HG02798 (cell line): ENCODE measurements at regions not wholly inside any gene's neighbourhood (a gene's known extent, or its start where the extent isn't known, plus 50 kb on each side); places are given as distances from the start of the nearest gene placed in this dataset.
"Not testable (repeated sequence)": the region's sequence is repeated elsewhere in the genome, so short reads cannot be mapped to it uniquely, and the experiment has no call there.

Source experiments
- ATAC-seq: cut with Tn5 transposase; IDR thresholded peaks from one replicate; pipeline ENCODE4 v1.9.1; 2021; ENCODE audit warnings: mild to moderate bottlenecking; ENCODE audit not compliant: unreplicated experiment, poor library complexity

- not testable (repeated sequence) for ATAC-seq
Measured at GRCh38 chr6:85908120-85908519, 265.4 kb upstream of the SYNCRIP start.

- no peak for ATAC-seq
Measured at GRCh38 chr6:85892346-85892745, 249.7 kb upstream of the SYNCRIP start.

GRCh38 chr6:85887461-85887860 is 244.8 kb upstream of the SYNCRIP start:
- ATAC-seq: no peak

DNA sequence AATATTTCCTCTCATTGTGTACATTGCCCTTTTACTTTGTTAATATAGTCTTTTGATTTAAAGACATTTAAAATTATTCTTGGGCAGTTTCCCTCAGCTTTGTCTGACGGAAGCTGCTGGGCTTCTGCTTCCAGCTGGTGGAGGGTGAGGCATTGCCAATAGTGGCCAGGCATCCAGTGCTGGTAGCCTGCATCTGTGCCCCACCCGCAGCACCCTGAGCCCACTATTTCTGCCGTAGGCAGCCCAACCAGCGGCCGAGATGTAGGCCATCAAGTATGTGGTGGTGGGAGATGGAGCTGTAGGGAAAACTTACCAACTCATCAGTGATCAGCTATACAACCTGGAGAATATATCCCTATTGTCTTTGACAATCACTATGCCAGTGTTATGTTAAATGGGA is 226.0 kb upstream of the SYNCRIP start:
- no peak for ATAC-seq

DNA sequence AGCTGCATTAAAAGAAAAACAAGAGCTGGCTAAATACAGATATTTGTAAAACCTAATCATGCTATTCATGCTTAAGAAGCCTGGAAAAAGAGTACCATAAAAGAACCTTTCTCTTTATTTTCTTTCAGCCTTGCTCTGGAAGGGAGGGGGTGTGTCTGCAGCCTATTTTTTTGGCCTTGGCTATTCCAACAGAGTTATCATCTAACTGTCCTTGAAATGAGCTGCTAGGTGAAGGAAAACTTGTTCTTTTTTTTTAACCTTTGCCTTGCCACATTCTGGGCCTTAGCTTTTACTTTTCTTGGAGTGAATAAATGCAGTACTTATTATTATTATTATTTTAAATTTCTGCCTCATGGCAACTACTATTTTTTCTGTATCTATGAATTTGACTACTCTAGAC is 224.9 kb upstream of the SYNCRIP start:
- ATAC-seq: no peak

DNA sequence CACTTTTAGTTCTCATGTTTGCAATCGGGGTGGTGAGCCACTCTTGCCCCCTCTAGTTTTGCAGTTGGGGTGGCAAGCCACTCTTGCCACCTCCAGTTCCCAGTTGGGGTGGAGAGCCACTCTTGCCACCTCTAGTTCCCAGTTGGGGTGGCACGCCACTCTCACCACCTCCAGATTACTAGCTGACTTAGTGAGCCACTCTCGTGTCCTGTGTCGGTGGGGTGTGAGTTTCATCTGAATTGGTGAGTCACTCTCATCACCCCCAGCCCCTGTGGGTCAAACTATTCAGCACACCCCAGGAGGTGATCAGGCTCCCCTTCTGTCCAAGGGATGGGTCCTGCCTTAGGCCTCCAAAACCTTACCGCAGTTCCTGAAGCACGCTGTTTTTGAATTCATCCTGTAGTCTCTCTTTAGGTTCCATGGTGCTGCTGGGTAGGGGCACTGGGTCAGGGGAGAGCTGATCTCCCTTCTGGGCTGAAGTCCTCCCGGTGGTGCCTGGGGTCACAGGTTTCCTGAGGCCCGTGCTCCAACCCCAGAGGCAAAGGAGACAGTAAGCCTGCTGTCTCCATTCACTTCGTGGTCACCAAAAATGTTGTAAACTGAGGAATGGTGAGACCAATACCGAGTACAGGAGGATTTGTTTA is 224.2 kb upstream of the SYNCRIP start:
- no peak for ATAC-seq

- no peak for ATAC-seq
Measured at GRCh38 chr6:85866370-85866730, 223.7 kb upstream of the SYNCRIP start.

- ATAC-seq: peak; percentile 78
Measured at GRCh38 chr6:85865420-85866369, 223.0 kb upstream of the SYNCRIP start.

- no peak for ATAC-seq
Measured at GRCh38 chr6:85864453-85865401, 222.0 kb upstream of the SYNCRIP start.

DNA sequence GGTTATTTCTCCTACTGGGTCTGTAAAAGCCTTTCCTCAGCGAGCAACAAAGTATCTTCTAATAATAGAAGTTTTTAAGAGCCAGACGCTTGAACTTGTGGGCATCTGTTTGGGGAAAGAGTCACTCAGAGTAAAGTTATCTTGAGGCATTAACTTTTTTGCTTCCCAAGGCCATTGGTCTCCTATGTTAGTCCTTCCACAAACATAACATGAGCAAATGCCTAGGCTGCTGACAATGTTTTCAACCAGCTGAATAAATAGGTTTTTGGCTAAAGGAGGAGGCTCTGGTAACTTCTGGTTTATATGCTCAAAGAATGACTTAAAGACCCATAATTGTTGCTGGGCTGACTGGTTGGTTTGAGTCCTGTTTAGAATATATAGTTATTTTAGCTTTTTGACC is 213.5 kb upstream of the SYNCRIP start:
- no peak for ATAC-seq

DNA sequence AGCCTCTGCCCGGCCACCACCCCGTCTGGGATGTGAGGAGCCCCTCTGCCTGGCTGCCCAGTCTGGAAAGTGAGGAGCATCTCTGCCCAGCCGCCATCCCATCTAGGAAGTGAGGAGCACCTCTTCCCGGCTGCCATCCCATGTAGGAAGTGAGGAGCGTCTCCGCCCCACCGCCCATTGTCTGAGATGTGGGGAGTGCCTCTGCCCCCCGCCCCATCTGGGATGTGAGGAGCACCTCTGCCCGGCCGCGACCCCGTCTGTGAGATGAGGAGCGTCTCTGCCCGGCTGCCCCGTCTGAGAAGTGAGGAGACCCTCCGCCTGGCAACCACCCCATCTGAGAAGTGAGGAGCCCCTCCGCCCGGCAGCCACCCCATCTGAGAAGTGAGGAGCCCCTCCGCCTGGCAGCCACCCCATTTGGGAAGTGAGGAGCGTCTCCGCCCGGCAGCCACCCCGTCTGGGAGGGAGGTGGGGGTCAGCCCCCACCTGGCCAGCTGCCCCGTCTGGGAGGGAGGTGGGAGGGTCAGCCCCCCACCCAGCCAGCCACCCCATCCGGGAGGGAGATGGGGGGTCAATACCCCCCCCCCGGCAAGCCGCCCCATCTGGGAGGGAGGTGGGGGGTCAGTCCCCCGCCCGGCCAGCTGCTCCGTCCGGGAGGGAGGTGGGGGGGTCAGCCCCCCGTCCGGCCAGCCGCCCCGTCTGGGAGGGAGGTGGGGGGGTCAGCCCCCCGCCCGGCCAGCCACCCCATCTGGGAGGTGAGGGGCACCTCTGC is 195.8 kb upstream of the SYNCRIP start:
- ATAC-seq: not testable (repeated sequence)

DNA sequence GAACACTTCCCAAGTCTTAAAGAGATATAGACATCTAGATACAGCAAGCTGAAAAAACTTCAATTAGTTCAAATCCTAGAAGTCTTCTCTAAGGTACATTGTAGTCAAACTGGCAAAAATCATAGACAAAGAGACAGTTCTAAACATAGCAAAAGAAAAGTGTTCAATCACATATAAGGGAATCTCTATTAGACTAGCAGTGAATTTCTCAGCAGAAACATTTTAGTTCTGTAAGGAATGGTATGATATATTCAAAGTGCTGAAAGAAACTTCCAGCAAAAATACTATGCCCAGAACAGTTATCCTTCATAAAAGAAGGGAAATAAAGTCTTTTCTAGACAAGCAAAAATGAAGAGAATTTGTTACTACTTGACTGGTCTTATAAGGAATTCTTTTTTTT is 186.3 kb upstream of the SYNCRIP start:
- no peak for ATAC-seq

- ATAC-seq: no peak
Measured at GRCh38 chr6:85826997-85827396, 184.3 kb upstream of the SYNCRIP start.

DNA sequence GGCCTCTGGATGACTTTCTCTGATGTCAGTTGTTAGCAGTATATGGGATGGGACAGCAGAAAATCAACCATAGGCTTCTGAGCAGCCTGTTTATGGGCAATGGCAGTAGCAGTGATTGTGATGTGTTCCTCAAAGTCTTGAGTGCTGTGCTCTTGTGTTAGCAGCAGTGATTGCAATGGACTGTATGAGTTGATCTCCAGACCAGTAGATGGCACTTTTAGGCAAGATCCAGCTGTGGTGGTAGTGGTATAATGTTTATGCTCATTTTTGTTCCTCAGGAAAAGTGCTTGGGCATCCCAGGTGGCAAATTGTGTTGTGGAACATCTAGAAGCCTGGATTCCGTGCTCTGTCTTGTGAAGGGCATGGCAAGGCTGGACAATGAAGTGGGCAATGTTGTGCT is 181.6 kb upstream of the SYNCRIP start:
- ATAC-seq: no peak

- no peak for ATAC-seq
Measured at GRCh38 chr6:85810558-85810957, 167.9 kb upstream of the SYNCRIP start.

DNA sequence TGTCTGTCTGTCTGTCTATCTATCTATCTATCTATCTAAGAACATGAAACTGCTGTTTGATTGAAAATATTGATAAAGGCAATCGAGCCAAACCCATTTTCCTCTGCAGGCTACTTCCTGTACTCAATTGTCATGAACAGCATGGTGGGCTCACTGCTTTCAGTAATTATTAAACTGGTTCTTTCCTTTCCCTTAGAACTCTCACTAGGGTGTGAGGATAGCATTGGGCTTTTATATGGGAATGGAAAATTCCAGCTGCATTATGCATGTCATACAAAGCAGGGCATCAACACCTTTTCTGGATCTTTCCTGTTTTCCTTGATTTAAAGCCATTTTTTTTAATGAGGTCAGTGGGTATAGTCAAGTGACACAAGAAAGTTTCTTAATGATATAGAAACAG is 161.0 kb upstream of the SYNCRIP start:
- no peak for ATAC-seq

- ATAC-seq: no peak
Measured at GRCh38 chr6:85802162-85802561, 159.5 kb upstream of the SYNCRIP start.

DNA sequence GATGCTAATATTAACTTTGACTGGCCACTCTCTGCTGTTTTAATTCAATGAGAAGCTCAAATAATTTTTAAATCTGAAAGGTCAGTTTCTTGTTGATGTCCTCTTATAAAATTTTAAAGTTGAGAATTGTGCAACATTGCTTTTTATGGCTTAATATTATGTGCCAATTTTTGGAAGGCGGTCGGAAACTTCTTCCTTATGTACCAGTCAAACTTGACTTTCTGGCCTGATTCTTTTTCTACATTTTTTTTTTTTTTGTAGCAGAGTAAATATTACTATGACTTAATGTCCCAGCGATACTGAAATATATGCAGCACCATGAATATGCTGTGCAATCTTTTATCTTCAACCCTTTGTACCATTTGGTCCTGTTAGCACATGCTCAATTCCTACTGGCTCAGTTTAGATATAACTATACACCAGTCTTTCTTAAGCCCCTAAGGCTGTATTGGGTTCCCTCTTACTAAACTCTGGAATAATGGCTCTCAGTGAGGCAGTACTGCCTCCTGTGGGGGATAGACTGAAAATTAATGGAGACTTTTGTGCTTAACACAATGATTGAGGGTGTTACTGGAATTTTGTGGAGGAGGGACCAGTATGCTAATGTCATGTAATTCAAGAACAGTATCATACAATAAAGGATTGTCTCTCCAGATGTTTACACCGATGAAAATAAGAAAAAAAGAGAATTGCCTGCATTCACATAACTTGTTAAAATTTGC is 156.4 kb upstream of the SYNCRIP start:
- no peak for ATAC-seq

DNA sequence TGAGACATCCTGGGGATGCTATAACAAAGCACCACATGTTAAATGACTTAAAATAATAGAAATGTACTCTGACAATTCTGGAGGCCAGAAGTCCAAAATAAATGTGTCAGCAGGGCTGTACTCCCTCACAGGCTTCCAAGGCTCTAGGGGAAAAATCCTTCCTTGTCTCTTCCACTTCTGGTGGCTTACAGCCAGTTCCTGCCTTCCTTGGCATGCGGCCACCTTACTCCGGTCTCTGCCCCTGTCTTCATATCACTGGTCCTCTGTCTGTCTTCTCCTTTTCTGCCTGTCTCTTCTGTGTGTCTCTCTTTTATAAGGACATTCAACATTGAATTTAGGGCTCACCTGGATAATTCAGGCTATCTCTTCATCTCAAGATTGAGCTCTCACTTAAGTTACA is 155.3 kb upstream of the SYNCRIP start:
- no peak for ATAC-seq
